Adrenal gland (tissue), 5 donors: ENCODE measurements at regions not wholly inside any gene's neighbourhood (a gene's known extent, or its start where the extent isn't known, plus 50 kb on each side); places are given as distances from the start of the nearest gene placed in this dataset.

Source experiments
- CTCF ChIP-seq, 6 experiments: fragments of 450-650 bp in 4 of 6; fragments of 200-600 bp in 2 of 6; sonication (generic) in 1 of 6; IDR thresholded peaks; 1 replicate in 5 of 6; 2 replicates in 1 of 6; pipeline versions ENCODE4 v1.5.1 to v1.8.0; 2016 to 2021; ENCODE audit warnings: antibody characterized with exemption in 6 of 6, mild to moderate bottlenecking in 2 of 6, moderate library complexity in 1 of 6
- POLR2A ChIP-seq, 2 donors: fragments of 450-650 bp; IDR thresholded peaks; one replicate each; pipeline ENCODE4 v1.6.1; 2017; ENCODE audit warnings: antibody characterized with exemption in 2 of 2, mild to moderate bottlenecking in 2 of 2, moderate library complexity in 1 of 2
- donor health status: DM: no; HTN: no; CAD: no.

DNA sequence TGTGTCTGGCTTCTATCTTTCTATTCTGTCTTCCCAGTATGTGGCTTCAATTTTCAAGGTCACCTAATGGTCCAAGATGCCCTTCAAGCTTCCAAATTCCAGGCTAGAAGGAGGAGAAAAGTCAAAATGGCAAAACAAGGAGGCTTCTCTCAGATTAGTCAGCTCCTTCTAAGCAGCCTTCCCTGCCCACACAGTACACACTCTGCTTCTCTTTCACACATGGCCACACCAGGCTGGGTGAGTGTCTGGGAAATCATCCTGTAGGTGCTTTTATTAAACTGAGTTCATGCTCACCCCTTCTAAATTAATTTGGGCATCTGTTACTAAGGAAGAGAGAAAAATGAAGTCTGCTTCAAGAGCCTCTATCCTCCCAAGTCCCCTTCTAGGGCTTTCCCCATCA is 277.2 kb upstream of the MGAT5 start:
- TF ChIP-seq CTCF (IDR thresholded peaks at IDR 0.05) (no peak), POLR2A (IDR thresholded peaks at IDR 0.05) (no peak)
